CD4-positive, alpha-beta T cell treated with Interleukin-21 for 1 hour (primary cell): ENCODE measurements at regions not wholly inside any gene's neighbourhood (a gene's known extent, or its start where the extent isn't known, plus 50 kb on each side); places are given as distances from the start of the nearest gene placed in this dataset.

Experiments used
- DNase-seq: peaks from one replicate; pipeline ENCODE4 v3.0.0-alpha.2; 2020

GRCh38 chr6:3638662-3639061 lies 112.9 kb downstream of the PXDC1 start:
- DNase-seq: no peak

DNA sequence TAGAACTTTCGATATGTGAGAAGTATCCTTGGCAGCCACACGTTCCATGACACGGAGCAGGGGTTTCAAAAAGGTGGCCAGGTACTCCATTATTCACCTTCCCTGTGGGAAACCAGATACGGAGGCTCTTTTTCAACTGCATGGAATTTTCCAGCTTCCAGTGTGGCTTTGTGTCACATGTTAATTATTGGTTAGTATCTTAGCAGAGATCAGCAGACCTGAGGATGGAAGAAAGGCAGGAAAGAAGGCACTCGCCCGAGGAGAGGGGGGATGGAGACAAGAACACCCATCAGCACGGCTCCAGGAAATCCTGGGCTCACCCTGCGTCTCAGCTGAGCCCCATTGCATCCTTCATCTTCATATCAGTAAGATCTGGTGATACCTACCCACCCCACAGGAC lies 115.5 kb downstream of the PXDC1 start:
- DNase-seq: no peak

GRCh38 chr6:3635482-3635881 lies 116.0 kb downstream of the PXDC1 start:
- DNase-seq: no peak

GRCh38 chr6:3634280-3634816 lies 117.2 kb downstream of the PXDC1 start:
- DNase-seq: no peak

- DNase-seq: no peak
Measured at GRCh38 chr6:3633711-3634110, 117.8 kb downstream of the PXDC1 start.

DNA sequence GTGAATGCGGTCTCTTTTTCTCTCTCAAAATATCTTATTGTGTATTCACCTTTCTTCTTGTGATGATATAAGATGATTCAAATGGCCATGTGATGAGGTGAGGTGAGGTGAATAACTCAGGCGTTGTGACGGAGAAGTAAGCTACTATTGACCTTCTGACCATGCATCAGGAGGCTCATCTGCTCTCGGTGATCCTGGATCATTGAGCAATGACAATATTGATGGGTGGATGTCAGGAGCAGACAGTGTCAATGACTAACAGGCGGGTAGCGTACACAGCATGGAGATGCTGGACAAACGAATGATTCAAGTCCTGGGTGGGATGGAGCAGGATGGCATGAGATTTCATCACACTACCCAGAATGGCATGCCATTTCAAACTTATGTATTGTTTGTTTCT lies 119.6 kb downstream of the PXDC1 start:
- DNase-seq: no peak

DNA sequence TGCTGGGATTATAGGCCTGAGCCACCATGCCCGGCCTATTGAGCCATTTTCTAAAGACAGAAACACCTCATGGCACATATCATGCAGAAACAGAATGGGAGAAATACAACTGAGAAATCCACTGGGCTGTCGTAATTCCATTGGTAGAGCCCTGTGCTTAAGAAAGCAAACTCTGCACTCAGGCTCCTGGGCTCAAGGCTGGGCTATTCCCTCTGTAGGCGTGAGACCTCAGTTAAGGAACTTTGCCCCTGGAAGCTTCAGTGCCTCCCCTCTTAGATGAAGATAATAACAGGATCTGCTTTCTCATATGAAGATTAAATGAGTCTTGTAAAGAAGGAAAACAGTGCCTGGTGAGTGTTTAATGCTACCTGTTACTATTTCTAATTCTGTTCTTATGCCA lies 120.3 kb downstream of the PXDC1 start:
- no peak for DNase-seq

- DNase-seq: no peak
Measured at GRCh38 chr6:3630258-3630835, 121.2 kb downstream of the PXDC1 start.

DNA sequence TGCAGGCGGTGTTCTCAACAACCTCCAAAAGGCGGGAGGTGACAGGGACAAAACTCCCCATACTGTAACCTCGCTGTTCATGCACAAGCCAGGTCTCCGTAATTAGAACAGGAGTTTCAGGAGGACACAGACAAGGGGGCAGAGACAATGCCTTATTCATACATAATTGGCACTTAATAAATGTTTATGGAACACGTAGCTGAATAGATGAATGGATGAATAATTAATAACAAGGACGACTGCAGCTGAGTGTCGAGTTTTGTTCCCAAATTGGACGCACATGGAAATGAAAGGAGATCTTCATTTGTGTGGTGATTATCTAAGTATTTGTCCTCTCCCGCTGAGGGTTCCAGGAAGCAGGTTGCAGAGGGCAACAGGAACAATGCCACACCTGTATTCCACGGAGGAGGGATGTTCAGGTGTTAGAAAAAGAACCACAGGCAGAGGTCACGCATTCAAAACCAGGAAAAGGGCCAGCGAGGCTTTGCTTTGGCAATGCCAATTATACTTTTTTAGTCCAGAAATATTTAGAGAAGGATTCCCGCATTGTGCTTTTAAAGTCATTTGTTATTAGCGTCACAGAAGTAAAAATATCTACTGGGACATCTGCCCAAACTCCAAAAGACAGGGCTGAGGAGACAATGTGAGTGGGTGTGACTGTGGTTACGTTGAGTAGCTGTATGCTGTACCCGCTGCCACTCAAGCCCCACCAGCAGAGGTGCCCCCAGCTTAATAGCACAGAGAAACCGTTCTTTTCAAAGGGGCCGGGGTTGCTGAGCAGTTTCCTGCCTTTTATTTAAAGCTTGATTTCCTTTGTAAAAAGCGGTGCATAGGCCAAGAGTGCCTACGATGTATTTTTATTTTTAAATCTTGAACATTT lies 123.3 kb downstream of the PXDC1 start:
- DNase-seq: no peak

DNA sequence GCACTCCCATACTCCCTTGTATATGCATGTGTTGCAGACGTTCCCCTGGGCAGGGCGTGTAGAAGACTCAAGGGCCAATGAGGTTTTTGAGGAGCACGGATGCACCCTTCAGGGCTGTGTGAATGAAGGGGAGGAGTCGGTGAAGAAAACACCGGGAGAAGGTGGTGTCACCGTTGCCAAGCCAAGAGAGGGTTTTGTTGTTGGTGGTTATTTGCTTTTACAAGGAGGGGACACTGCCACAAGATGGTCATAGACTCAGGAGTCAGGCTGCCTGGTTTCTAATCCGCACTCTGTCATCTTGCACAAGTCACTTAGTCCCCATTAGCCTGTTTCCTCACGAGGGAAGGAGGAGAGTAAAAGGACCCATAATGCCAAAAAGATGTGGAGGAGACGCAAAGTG lies 124.0 kb downstream of the PXDC1 start:
- DNase-seq: no peak

- no peak for DNase-seq
Measured at GRCh38 chr6:3625980-3626563, 125.4 kb downstream of the PXDC1 start.

DNA sequence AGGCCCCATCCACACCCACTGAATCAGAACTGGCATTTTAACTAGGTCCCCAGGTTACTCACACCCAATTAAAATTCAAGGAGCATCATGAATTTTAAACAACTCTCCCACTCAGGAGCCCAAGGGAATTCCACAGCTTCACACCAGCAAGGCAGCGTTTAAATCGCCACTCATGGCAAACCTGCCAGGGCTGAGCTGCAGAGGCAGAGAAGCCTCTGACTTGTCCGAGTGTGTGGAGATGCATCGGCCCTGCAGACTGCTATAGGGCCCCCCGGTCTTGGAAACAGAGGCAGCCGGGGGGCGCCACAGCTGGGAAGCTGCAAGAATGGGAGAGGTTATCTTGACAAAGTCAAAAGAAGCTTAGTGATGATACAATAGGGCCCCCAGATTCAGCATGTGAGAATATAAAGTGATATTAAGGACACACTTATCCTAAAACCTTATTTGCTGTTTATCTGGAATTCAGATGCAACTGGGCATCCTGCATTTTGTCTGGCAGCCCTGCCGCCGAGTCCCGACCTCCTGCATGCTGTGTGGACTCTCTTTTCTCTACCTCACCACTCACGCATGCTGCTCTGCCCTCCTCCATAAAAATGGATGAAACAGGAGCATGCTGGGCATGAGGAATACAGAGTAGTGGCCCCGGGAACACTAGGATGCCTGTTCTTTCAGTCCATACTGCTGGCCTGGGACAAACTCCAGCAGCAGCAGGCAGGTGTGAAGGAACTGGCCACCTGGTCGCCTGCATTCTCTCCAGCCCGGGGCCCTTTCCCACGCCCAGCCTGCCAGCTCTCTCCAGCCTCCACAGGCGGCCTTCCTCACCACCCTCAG lies 126.1 kb downstream of the PXDC1 start:
- DNase-seq: no peak

DNA sequence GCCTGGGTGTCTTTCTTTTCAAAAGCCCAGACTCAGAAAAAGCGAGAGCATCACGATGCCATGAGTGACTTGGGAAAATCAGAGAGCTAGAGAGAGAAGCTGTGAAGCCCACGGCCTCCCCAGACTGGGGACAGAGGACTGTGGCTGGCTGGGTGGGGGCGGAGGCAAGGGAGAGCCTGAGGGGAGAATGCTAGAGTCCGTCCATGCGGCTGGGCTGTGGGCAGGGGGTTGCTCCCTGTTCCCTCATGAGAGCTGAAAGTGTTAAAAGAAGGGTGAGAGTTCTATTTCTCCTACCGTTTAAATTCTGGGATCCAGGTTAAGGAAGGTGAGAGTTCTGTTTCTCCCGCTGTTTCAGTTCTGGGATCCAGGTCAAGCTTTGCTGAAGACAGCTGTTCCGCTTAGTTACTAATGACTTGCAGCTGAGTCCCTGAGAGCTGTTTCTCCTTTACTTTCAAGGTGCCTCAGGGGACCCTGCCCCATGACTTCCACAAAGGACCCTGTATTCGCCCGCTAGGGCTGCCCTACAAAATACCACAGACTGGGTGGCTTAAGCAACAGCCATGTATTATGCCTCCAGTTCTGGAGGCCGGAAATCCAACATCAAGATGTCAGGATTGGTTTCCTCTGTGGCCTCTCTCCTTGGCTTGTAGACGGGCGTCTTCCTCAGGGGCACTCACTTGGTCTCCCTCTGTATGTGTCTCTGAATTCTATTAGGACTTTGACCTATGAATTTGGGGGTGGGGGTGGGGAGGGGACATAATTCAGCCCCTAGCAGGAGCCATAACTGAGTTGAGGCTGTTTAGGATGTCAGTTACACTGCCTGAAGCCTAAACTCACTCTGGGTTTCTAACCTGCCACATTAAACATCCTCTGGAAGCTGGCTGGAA lies 127.0 kb downstream of the PXDC1 start:
- DNase-seq: no peak

GRCh38 chr6:3623451-3624249 lies 127.9 kb downstream of the PXDC1 start:
- peak; percentile 10 for DNase-seq

DNA sequence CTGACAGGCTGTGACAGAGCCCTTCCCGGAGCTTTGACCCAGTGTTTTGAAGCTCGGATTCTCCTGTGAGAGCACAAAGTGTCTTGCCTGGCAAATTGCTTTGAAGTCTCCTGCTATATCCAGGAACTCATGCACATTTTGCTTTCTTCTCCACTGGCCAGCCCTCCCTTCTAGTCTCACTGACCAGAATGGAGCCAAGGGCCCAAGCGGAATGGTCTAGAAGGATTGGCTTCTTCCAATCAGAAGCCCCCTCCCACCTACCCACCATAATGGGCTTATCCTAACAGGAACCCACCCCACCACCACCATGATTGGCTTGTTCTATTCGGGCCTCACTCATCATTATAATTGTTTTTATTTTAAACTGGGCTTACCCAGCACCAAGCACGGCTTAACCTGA lies 130.1 kb downstream of the PXDC1 start:
- no peak for DNase-seq

GRCh38 chr6:3620937-3621336 lies 130.6 kb downstream of the PXDC1 start:
- DNase-seq: no peak

DNA sequence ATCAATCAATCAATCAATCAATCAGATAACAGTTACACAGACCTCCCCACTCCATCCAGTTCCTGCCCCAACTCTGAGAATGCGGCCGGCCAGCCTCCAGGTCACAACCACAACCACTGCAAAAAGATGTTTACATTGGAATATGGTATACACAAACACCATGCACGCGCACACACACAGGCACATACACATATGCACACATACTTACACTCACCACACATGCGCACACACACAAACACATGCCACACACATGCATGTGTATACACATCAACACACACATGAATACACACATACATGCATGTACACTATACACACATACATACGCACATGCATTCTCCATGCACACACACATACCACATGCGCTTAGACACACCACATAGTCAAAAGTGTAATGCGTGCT lies 131.1 kb downstream of the PXDC1 start:
- no peak for DNase-seq

DNA sequence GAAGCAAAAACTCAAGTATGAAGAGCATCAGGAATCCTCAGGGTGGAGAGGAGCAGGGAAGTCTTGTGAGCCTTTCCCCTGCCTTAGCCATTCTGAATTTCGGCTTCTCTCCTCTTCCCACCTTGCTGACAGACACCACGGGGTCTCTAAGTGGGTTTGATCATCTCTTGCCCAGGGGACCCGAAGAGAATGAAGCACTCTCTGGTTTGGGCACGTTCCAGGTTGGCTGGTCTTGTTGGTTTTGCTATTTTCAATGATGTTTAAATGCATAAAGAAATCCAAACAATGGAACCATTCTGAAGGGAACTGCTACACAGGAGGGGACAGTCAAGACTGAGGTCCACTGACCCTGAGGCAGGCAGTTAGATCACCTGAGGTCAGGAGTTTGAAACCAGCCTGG lies 131.7 kb downstream of the PXDC1 start:
- no peak for DNase-seq

GRCh38 chr6:3619201-3619600 lies 132.3 kb downstream of the PXDC1 start:
- no peak for DNase-seq

- DNase-seq: no peak
Measured at GRCh38 chr6:3618642-3619041, 132.9 kb downstream of the PXDC1 start.

DNA sequence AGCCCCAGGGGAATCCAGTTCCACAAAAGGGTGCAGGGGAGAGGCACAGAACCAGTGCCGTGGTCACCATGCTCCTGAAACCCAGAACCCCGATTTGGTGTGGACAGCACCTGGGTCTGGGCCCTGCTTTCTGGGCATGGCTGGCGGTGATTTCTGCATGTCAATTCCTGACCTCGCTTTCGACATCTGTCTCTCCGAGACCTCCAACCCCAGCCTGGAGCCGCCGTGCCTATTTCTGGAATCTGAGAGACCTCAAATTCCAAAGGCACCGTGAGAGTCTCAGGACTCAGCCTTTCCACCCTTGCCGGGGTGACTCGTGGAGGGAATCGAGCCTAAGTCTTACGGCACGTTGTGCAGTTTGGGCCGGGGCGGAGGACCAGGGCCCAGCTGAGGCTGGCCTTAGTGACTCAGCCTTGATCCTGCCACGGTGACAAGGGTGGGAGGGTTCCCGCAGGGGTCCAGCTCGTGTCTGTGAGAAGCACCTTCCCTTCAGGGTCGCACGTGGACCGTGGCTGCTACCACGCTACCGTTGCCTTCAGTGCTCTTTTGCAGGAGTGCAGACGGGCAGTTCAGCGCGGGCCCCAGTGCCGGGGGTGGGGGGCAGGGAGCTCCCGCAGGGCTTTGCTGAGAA lies 133.7 kb downstream of the PXDC1 start:
- DNase-seq: no peak
